Ovary (tissue), 3 donors: ENCODE measurements at regions not wholly inside any gene's neighbourhood (a gene's known extent, or its start where the extent isn't known, plus 50 kb on each side); places are given as distances from the start of the nearest gene placed in this dataset.

Source experiments
- EP300 ChIP-seq: sonication (generic); formaldehyde crosslinking; IDR thresholded peaks from one replicate; pipeline ENCODE4 v1.6.1; 2017; ENCODE audit warnings: antibody characterized with exemption
- POLR2A ChIP-seq: fragments of 450-650 bp; IDR thresholded peaks from one replicate; pipeline ENCODE4 v1.6.1; 2017; ENCODE audit warnings: antibody characterized with exemption, mild to moderate bottlenecking, moderate library complexity
- TF ChIP-seq, protein P1 (sequence below), 3 donors: fragments of 450-650 bp in 2 of 3; fragments of 200-600 bp in 1 of 3; IDR thresholded peaks; one replicate each; pipeline versions ENCODE4 v1.5.1 to v1.8.0; 2016 to 2022; ENCODE audit warnings: antibody characterized with exemption in 3 of 3, mild to moderate bottlenecking in 1 of 3
- donor health status: DM: no; HTN: no; CAD: no.

- TF ChIP-seq POLR2A, result no peak
- TF ChIP-seq, protein P1, sequence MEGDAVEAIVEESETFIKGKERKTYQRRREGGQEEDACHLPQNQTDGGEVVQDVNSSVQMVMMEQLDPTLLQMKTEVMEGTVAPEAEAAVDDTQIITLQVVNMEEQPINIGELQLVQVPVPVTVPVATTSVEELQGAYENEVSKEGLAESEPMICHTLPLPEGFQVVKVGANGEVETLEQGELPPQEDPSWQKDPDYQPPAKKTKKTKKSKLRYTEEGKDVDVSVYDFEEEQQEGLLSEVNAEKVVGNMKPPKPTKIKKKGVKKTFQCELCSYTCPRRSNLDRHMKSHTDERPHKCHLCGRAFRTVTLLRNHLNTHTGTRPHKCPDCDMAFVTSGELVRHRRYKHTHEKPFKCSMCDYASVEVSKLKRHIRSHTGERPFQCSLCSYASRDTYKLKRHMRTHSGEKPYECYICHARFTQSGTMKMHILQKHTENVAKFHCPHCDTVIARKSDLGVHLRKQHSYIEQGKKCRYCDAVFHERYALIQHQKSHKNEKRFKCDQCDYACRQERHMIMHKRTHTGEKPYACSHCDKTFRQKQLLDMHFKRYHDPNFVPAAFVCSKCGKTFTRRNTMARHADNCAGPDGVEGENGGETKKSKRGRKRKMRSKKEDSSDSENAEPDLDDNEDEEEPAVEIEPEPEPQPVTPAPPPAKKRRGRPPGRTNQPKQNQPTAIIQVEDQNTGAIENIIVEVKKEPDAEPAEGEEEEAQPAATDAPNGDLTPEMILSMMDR (IDR thresholded peaks at IDR 0.05), result no peak
- TF ChIP-seq EP300, result no peak
These were observed 54.5 kb upstream of the IGF1 start for GRCh38 chr12:102534899-102535298.
